ENCODE measurements at regions not wholly inside any gene's neighbourhood (a gene's known extent, or its start where the extent isn't known, plus 50 kb on each side); places are given as distances from the start of the nearest gene placed in this dataset.

GRCh38 chr20:61053889-61054288, 198.2 kb upstream of the CDH4 start:
- TF ChIP-seq, protein P1, sequence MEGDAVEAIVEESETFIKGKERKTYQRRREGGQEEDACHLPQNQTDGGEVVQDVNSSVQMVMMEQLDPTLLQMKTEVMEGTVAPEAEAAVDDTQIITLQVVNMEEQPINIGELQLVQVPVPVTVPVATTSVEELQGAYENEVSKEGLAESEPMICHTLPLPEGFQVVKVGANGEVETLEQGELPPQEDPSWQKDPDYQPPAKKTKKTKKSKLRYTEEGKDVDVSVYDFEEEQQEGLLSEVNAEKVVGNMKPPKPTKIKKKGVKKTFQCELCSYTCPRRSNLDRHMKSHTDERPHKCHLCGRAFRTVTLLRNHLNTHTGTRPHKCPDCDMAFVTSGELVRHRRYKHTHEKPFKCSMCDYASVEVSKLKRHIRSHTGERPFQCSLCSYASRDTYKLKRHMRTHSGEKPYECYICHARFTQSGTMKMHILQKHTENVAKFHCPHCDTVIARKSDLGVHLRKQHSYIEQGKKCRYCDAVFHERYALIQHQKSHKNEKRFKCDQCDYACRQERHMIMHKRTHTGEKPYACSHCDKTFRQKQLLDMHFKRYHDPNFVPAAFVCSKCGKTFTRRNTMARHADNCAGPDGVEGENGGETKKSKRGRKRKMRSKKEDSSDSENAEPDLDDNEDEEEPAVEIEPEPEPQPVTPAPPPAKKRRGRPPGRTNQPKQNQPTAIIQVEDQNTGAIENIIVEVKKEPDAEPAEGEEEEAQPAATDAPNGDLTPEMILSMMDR (conservative IDR thresholded peaks at IDR 0.05; ENCODE audit: low read depth, low read length), result no peak
- no peak for TF ChIP-seq EZH2 (IDR thresholded peaks at IDR 0.05; ENCODE audit: low read length, unreplicated experiment)
